ENCODE measurements at regions not wholly inside any gene's neighbourhood (a gene's known extent, or its start where the extent isn't known, plus 50 kb on each side); places are given as distances from the start of the nearest gene placed in this dataset.

- TF ChIP-seq ZBTB49 (CRISPR knock-in tag; IDR thresholded peaks at IDR 0.05; ENCODE audit: borderline replicate concordance) (no peak), CTCF (CRISPR knock-in tag; IDR thresholded peaks at IDR 0.05) (no peak), CEBPB (IDR thresholded peaks at IDR 0.05; ENCODE audit: borderline replicate concordance, low read depth, low read length) (no peak), DPF2 (CRISPR knock-in tag; IDR thresholded peaks at IDR 0.05; ENCODE audit: borderline replicate concordance, low read depth) (no peak), ETS1 (CRISPR knock-in tag; IDR thresholded peaks at IDR 0.05) (no peak), NFKBIZ (CRISPR knock-in tag; IDR thresholded peaks at IDR 0.05) (no peak)
Observed at GRCh38 chr10:128475686-128476367, 349.6 kb upstream of the MKI67 start.

Measured in HepG2 (cell line).